Adipocyte (in vitro differentiated cells): ENCODE measurements at regions not wholly inside any gene's neighbourhood (a gene's known extent, or its start where the extent isn't known, plus 50 kb on each side); places are given as distances from the start of the nearest gene placed in this dataset.

Experiments used
- DNase-seq: peaks from one replicate; pipeline ENCODE4 v3.0.0-alpha.2; 2015; ENCODE audit warnings: low read depth
- H3K27me3 ChIP-seq: replicated peaks from 2 replicates; pipeline ENCODE4 v1.7.0; 2013; ENCODE audit warnings: mild to moderate bottlenecking, low read length, moderate library complexity; ENCODE audit not compliant: control insufficient read depth, insufficient read depth
- H3K36me3 ChIP-seq: 2 replicates; pipeline ENCODE4 v1.7.0; 2013; ENCODE audit warnings: low read length, mild to moderate bottlenecking, moderate library complexity; ENCODE audit not compliant: control insufficient read depth, insufficient read depth, severe bottlenecking
- H3K4me1 ChIP-seq: 2 replicates; pipeline ENCODE4 v1.7.0; 2013; ENCODE audit warnings: mild to moderate bottlenecking, low read length, moderate library complexity; ENCODE audit not compliant: control insufficient read depth, insufficient read depth
- H3K4me3 ChIP-seq: 2 replicates; pipeline ENCODE4 v1.7.0; 2013; ENCODE audit warnings: mild to moderate bottlenecking, low read length, moderate library complexity
- H3K9ac ChIP-seq: 2 replicates; pipeline ENCODE4 v1.7.0; 2013; ENCODE audit warnings: mild to moderate bottlenecking, low read length, moderate library complexity
- H3K9me3 ChIP-seq: 2 replicates; pipeline ENCODE4 v1.7.0; 2013; ENCODE audit warnings: mild to moderate bottlenecking, low read length, moderate library complexity; ENCODE audit not compliant: control insufficient read depth

DNA sequence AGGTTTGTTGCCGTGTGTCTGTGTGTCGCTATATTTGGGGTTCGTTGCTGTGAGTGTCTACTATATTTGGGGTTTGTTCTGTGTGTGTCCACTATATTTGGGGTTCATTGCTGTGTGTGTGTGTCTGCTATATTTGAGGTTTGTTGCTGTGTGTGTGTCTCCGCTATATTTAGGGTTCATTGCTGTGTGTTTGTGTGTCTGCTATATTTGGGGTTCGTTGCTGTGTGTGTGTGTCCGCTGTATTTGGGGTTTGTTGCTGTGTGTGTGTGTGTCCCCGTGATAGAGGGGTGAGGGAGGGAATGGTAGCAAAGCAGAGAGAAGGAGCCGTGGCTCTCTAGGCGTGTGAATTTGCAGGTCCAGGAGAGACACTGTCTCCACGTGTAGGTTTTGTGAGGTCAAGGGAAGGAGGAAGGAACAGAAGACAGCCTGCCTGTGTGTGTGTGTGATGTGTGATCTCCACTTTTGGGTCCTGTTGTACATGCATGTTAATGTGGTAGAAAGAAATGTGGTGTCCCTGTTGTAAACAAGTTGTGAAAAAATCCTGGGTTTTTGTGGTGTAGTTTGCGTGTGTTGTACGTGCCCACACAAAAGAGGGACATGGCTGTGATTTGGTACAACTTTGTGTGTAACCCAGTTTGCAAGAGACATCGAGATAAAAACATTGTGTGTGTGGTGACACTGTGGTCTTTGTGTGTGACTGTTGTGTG, 56.3 kb upstream of the ECE1 start:
- Histone ChIP-seq H3K9ac (peak overlapping the region; percentile 90), H3K4me1 (peaks cover 34% of the 10 kb centered on the region), H3K36me3 (no peaks in the 10 kb centered on the region)

DNA sequence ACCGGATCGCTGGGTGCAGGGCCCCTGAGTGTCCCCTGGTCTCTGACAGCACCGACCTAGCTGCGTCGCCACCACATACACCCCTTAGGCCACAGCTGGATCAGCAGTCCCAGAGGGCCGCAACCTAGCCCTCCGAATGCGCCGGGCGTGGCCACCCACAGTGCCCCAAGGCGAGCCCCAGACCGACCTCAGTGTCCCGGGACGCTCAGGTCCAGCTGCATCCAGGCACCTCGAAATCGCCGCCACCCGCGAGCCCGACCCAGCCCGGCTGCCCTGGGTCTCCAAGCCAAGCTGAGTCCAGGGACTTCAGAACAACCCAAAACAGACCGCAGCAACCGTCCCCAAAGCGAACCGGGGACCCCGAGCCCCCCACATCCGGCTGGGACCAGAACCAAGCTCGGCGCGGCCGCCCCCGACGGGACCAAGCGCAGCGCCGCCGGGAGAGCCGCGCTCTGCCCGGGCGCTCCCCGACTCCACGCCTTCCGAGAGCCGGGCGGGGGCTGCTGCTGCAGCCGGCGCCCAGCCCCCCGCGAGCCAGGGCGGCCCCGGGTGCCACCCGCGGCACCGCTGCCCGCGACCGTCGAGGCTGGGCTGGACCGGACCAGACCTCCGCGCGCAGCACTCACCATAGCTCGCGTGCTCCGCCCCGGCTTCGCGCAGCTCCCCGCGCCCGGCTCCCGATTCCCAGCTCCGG, 54.6 kb upstream of the ECE1 start:
- peaks cover 49% of the 10 kb centered on the region for H3K4me1 ChIP-seq
- H3K27me3 ChIP-seq, result peaks cover 3% of the 10 kb centered on the region
- no peaks in the 10 kb centered on the region for H3K36me3 ChIP-seq
- H3K4me3 ChIP-seq, result peak overlapping the region; percentile 85
- H3K9me3 ChIP-seq, result no peaks in the 10 kb centered on the region
- peak overlapping the region; percentile 90 for H3K9ac ChIP-seq
- peak; percentile 50 for DNase-seq

More for the DNA sequence above, 56.3 kb upstream of the ECE1 start:
- no peak for DNase-seq
- H3K27me3 ChIP-seq, result peaks cover 3% of the 10 kb centered on the region
- no peaks in the 10 kb centered on the region for H3K9me3 ChIP-seq
- H3K4me3 ChIP-seq, result peak overlapping the region; percentile 85

- Histone ChIP-seq H3K36me3 (no peaks in the 10 kb centered on the region), H3K27me3 (peaks cover 3% of the 10 kb centered on the region), H3K4me1 (peaks cover 55% of the 10 kb centered on the region), H3K9ac (peak overlapping the region; percentile 90), H3K4me3 (peak overlapping the region; percentile 85), H3K9me3 (no peaks in the 10 kb centered on the region)
- no peak for DNase-seq
These were observed 54.0 kb upstream of the ECE1 start for GRCh38 chr1:21344098-21344749.

DNA sequence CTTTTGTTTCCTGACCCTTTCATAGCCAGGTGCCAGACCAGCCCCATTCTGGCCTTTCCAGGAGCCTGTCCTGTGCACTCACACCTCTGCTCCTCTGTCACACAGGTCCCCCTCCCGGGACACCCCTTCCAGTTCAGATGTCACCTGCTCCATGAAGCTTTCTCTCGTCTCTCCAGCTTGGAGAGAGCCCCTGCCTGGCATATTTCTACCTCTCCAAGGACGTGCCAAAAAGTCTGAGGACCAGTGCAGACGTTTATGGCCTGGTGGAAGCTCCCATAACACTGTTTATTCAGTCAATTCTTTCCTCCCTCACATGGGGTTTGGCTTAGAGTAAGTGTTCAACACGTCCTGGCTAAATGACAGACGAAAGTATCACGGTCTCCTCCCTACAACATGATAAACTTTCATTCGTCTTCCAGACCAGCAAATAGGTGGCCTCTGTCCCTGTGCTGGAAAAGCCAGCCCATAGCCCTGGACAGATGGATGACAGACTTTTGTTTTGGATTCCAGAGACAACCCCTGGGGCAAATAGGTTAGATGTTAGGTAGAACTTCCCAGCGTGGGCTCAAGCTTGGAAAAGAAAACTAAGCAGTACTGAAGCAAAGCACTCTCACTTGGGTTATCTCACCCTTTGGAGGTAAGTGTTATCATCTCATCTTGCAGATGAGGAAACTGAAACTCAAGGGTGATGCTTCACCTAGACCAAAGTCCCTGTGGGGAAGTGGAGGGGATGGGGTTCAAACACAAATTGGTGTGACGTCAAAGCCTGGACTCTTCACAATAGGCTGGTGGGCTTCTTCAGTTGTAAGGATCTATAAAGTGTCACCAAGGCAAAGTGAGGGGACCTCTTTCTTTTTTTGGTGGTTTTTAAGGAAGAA, 52.9 kb upstream of the ECE1 start:
- Histone ChIP-seq H3K4me1 (peaks cover 65% of the 10 kb centered on the region), H3K4me3 (peak overlapping the region; percentile 85), H3K9ac (peak overlapping the region; percentile 90), H3K9me3 (no peaks in the 10 kb centered on the region), H3K27me3 (peaks cover 3% of the 10 kb centered on the region), H3K36me3 (no peaks in the 10 kb centered on the region)
- DNase-seq, result no peak

DNA sequence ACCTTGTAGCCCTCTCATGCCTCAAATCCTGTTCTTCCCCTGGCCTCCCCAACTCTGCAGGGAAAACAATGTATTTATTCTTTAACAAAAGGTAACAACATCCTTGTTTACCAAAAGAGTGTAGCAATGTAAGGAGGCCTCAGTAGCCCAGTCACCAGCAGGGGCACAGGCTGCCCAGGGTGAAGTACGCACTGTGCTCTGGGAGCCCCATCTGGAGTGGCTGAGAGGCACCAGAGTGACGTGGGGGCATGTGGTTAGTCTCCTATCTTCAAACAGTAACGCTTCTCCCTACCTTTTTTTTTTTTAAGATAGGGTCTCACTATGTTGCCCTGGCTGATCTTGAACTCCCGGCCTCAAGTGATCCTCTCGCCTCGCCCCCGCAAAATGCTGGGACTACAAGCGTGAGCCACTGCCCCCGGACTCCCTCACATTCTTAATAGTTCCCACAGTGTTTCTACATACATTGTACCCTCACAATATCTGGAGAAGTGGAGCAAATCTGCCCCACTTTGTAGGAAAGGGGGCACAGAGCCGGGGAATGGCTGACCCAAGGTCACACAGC, 51.3 kb upstream of the ECE1 start:
- Histone ChIP-seq H3K4me3 (peak overlapping the region; percentile 85), H3K9ac (peak overlapping the region; percentile 90), H3K27me3 (peaks cover 3% of the 10 kb centered on the region), H3K4me1 (peaks cover 80% of the 10 kb centered on the region), H3K36me3 (no peaks in the 10 kb centered on the region), H3K9me3 (no peaks in the 10 kb centered on the region)
- DNase-seq, result no peak

- no peaks in the 10 kb centered on the region for H3K27me3 ChIP-seq
- no peak for DNase-seq
- H3K4me1 ChIP-seq, result peaks cover 78% of the 10 kb centered on the region
- no peaks in the 10 kb centered on the region for H3K9me3 ChIP-seq
- H3K36me3 ChIP-seq, result no peaks in the 10 kb centered on the region
- no peak overlapping the region for H3K4me3 ChIP-seq
- H3K9ac ChIP-seq, result peak overlapping the region; percentile 90
These were observed 50.8 kb upstream of the ECE1 start for GRCh38 chr1:21341022-21341421.

DNA sequence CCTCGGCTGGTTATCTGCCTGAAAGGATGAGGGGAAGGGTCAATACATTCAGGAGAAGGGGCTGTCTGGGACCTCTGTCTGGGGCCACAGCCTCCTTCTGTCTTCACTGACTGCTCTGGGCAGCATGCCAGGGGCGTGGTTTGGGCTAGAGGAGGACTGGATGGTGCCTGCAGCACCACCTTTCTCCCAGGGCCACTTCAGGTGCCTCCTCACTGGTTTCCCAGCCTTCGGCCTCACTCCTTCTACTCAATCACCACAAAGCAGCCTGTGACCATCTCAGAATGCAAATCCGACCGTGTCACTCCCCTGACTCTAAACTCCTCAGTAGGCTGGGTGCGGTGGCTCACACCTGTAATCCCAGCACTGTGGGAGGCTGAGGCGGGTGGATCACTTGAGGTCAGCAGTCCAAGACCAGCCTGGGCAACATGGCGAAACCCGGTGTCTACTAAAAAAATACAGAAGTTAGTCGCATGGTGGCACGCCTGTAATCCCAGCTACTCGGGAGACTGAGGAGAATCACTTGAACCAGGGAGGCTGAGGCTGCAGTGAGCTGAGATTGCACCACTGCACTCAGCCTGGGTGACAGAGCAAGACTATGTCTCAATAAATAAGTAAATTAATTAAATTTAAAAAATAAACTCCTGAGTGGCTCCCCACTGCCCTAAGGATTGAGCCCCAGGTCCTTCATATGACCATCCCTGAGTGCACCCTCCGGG, 50.1 kb upstream of the ECE1 start:
- peaks cover 82% of the 10 kb centered on the region for H3K4me1 ChIP-seq

More for the DNA sequence above, 50.1 kb upstream of the ECE1 start:
- Histone ChIP-seq H3K36me3 (no peaks in the 10 kb centered on the region), H3K9ac (peak overlapping the region; percentile 26), H3K27me3 (no peaks in the 10 kb centered on the region), H3K9me3 (no peaks in the 10 kb centered on the region), H3K4me3 (no peak overlapping the region)
- DNase-seq, result no peak
